Fibroblast of lung (primary cell): ENCODE measurements at regions not wholly inside any gene's neighbourhood (a gene's known extent, or its start where the extent isn't known, plus 50 kb on each side); places are given as distances from the start of the nearest gene placed in this dataset.

Source experiments
- DNase-seq, 2 donors: peaks; one replicate each; pipeline versions ENCODE4 v3.0.0 to v3.0.0-alpha.2; 2010; ENCODE audit warnings: low read depth in 2 of 2
- H2AFZ ChIP-seq: 2 replicates; pipeline ENCODE4 v1.5.1; 2012; ENCODE audit warnings: low read length, control low read depth, inconsistent platforms
- H3K27ac ChIP-seq: 2 replicates; pipeline ENCODE4 v1.5.1; 2011; ENCODE audit warnings: low read length, control low read depth; ENCODE audit not compliant: insufficient read depth
- H3K27me3 ChIP-seq: 2 replicates; pipeline ENCODE4 v1.5.1; 2011; ENCODE audit warnings: mild to moderate bottlenecking, low read length; ENCODE audit not compliant: control insufficient read depth, insufficient read depth
- H3K36me3 ChIP-seq: 2 replicates; pipeline ENCODE4 v1.5.1; 2011; ENCODE audit warnings: low read length; ENCODE audit not compliant: control insufficient read depth, insufficient read depth
- H3K4me1 ChIP-seq: 2 replicates; pipeline ENCODE4 v1.5.1; 2011; ENCODE audit warnings: low read length; ENCODE audit not compliant: control insufficient read depth, insufficient read depth; ENCODE audit errors: extremely low read depth
- H3K4me2 ChIP-seq: 2 replicates; pipeline ENCODE4 v1.5.1; 2011; ENCODE audit warnings: low read length, control low read depth; ENCODE audit not compliant: insufficient read depth; ENCODE audit errors: extremely low read depth
- H3K4me3 ChIP-seq, 4 experiments: fragments of 200-600 bp in 1 of 4; sonication (generic) in 1 of 4; replicated peaks in 1 of 4; 2 replicates each; pipeline ENCODE4 v1.5.1; 2011 to 2016; ENCODE audit warnings: low read length in 4 of 4, low read depth in 3 of 4, mild to moderate bottlenecking in 3 of 4, control low read depth in 2 of 4, inconsistent platforms in 1 of 4, mixed read lengths in 1 of 4; ENCODE audit not compliant: insufficient read depth in 1 of 4; ENCODE audit errors: control extremely low read depth in 1 of 4
- H3K79me2 ChIP-seq: 2 replicates; pipeline ENCODE4 v1.5.1; 2012; ENCODE audit warnings: mild to moderate bottlenecking, low read length, inconsistent platforms; ENCODE audit not compliant: control insufficient read depth, insufficient read depth
- H3K9ac ChIP-seq: 2 replicates; pipeline ENCODE4 v1.5.1; 2011; ENCODE audit warnings: mild to moderate bottlenecking, low read length, control low read depth; ENCODE audit not compliant: insufficient read depth
- H3K9me3 ChIP-seq: 2 replicates; pipeline ENCODE4 v1.5.1; 2012; ENCODE audit warnings: low read depth, low read length; ENCODE audit not compliant: control insufficient read depth, insufficient read depth
- H4K20me1 ChIP-seq: 2 replicates; pipeline ENCODE4 v1.5.1; 2011; ENCODE audit warnings: low read length; ENCODE audit not compliant: control insufficient read depth, insufficient read depth; ENCODE audit errors: extremely low read depth
- EZH2 ChIP-seq: IDR thresholded peaks from 2 replicates; pipeline ENCODE4 v1.5.1; 2012; ENCODE audit warnings: low read length, control low read depth, mild to moderate bottlenecking; ENCODE audit errors: missing control alignments
- TF ChIP-seq, protein P1 (sequence below), 2 donors: IDR thresholded peaks in 1 of 2; conservative IDR thresholded peaks in 1 of 2; 1 replicate in 1 of 2; 2 replicates in 1 of 2; pipeline ENCODE4 v1.5.1; 2011 to 2012; ENCODE audit warnings: low read length in 2 of 2, control low read depth in 1 of 2, inconsistent platforms in 1 of 2, low read depth in 1 of 2, mild to moderate bottlenecking in 1 of 2

- H3K4me1 ChIP-seq, result no peaks in the 10 kb centered on the region
- DNase-seq, result peak; percentile 15 to 43
- TF ChIP-seq EZH2, result no peak
- TF ChIP-seq, protein P1, sequence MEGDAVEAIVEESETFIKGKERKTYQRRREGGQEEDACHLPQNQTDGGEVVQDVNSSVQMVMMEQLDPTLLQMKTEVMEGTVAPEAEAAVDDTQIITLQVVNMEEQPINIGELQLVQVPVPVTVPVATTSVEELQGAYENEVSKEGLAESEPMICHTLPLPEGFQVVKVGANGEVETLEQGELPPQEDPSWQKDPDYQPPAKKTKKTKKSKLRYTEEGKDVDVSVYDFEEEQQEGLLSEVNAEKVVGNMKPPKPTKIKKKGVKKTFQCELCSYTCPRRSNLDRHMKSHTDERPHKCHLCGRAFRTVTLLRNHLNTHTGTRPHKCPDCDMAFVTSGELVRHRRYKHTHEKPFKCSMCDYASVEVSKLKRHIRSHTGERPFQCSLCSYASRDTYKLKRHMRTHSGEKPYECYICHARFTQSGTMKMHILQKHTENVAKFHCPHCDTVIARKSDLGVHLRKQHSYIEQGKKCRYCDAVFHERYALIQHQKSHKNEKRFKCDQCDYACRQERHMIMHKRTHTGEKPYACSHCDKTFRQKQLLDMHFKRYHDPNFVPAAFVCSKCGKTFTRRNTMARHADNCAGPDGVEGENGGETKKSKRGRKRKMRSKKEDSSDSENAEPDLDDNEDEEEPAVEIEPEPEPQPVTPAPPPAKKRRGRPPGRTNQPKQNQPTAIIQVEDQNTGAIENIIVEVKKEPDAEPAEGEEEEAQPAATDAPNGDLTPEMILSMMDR (conservative IDR thresholded peaks at IDR 0.05 in 1 of 2, IDR thresholded peaks at IDR 0.05 in 1 of 2; ENCODE audit: low read depth in 1 of 2, low read length in 2 of 2), result no peak
These were observed 228.8 kb upstream of the FAM3C start for GRCh38 chr7:121624958-121625357.

GRCh38 chr7:121623130-121623872, 227.2 kb upstream of the FAM3C start:
- DNase-seq, result no peak
- H3K79me2 ChIP-seq, result no peaks in the 10 kb centered on the region

More at GRCh38 chr7:121624958-121625357, 228.8 kb upstream of the FAM3C start:
- no peaks in the 10 kb centered on the region for H3K9me3 ChIP-seq
- H3K27me3 ChIP-seq, result no peaks in the 10 kb centered on the region
- no peaks in the 10 kb centered on the region for H4K20me1 ChIP-seq
- H2AFZ ChIP-seq, result no peak overlapping the region
- H3K36me3 ChIP-seq, result no peaks in the 10 kb centered on the region
- no peaks in the 10 kb centered on the region for H3K79me2 ChIP-seq
- no peak overlapping the region for H3K9ac ChIP-seq
- H3K27ac ChIP-seq, result no peak overlapping the region
- no peak overlapping the region for H3K4me2 ChIP-seq
- no peak overlapping the region for H3K4me3 ChIP-seq

GRCh38 chr7:121621937-121622336, 225.8 kb upstream of the FAM3C start:
- Histone ChIP-seq H3K9ac (no peak overlapping the region), H3K4me3 (no peak overlapping the region), H4K20me1 (no peaks in the 10 kb centered on the region), H3K36me3 (no peaks in the 10 kb centered on the region), H3K4me1 (no peaks in the 10 kb centered on the region), H3K79me2 (no peaks in the 10 kb centered on the region), H2AFZ (no peak overlapping the region), H3K4me2 (no peak overlapping the region), H3K9me3 (no peaks in the 10 kb centered on the region), H3K27ac (no peak overlapping the region), H3K27me3 (no peaks in the 10 kb centered on the region)
- DNase-seq, result no peak
- TF ChIP-seq, protein P1 (conservative IDR thresholded peaks at IDR 0.05 in 1 of 2, IDR thresholded peaks at IDR 0.05 in 1 of 2; ENCODE audit: low read depth in 1 of 2, low read length in 2 of 2), result no peak
- TF ChIP-seq EZH2, result no peak

More at GRCh38 chr7:121623130-121623872, 227.2 kb upstream of the FAM3C start:
- no peaks in the 10 kb centered on the region for H3K9me3 ChIP-seq
- no peak overlapping the region for H3K4me2 ChIP-seq
- no peaks in the 10 kb centered on the region for H3K36me3 ChIP-seq
- H3K4me3 ChIP-seq, result no peak overlapping the region
- H3K4me1 ChIP-seq, result no peaks in the 10 kb centered on the region
- no peaks in the 10 kb centered on the region for H4K20me1 ChIP-seq
- H3K27ac ChIP-seq, result no peak overlapping the region
- H2AFZ ChIP-seq, result no peak overlapping the region
- H3K9ac ChIP-seq, result no peak overlapping the region
- TF ChIP-seq EZH2, result no peak
- TF ChIP-seq, protein P1 (conservative IDR thresholded peaks at IDR 0.05 in 1 of 2, IDR thresholded peaks at IDR 0.05 in 1 of 2; ENCODE audit: low read depth in 1 of 2, low read length in 2 of 2), result no peak
- H3K27me3 ChIP-seq, result no peaks in the 10 kb centered on the region
